Spinal cord (tissue), 9 donors: ENCODE measurements at regions not wholly inside any gene's neighbourhood (a gene's known extent, or its start where the extent isn't known, plus 50 kb on each side); places are given as distances from the start of the nearest gene placed in this dataset.
A peak's percentile ranks its signal among the peaks of the same experiment; 100 is the strongest.

Experiments
- DNase-seq, 6 donors: peaks; one replicate each; pipeline versions ENCODE4 v3.0.0 to v3.0.0-alpha.2; 2013 to 2015; ENCODE audit warnings: low spot score in 6 of 6, low read depth in 4 of 6
- H3K27ac ChIP-seq: one replicate; pipeline ENCODE4 v1.5.1; 2013; ENCODE audit warnings: low read depth, low read length, control low read depth
- H3K27me3 ChIP-seq: one replicate; pipeline ENCODE4 v1.6.1; 2013; ENCODE audit warnings: low read length; ENCODE audit not compliant: control insufficient read depth, insufficient read depth
- H3K36me3 ChIP-seq: one replicate; pipeline ENCODE4 v1.6.1; 2013; ENCODE audit warnings: low read length; ENCODE audit not compliant: control insufficient read depth, insufficient read depth
- H3K4me1 ChIP-seq: one replicate; pipeline ENCODE4 v1.6.1; 2013; ENCODE audit warnings: low read length; ENCODE audit not compliant: control insufficient read depth, insufficient read depth
- H3K4me3 ChIP-seq: one replicate; pipeline ENCODE4 v1.5.1; 2013; ENCODE audit warnings: low read depth, low read length, control low read depth
- H3K9me3 ChIP-seq: one replicate; pipeline ENCODE4 v1.6.1; 2013; ENCODE audit warnings: low read length; ENCODE audit not compliant: control insufficient read depth, insufficient read depth
- WGBS: methylation state at CpG from one replicate; pipeline ENCODE4 v1.1.5; 2013; ENCODE audit warnings: missing lambda C conversion rate; ENCODE audit not compliant: insufficient coverage; 5-methylcytosine and 5-hydroxymethylcytosine counted together
- donor health status: healthy.

GRCh38 chr2:226064932-226065570, 665.5 kb downstream of the NYAP2 start:
- peak in 2 of 6 donors; percentile 35 to 89 for DNase-seq
- WGBS = no CpG with 5 or more reads among the region's 1 CpG

DNA sequence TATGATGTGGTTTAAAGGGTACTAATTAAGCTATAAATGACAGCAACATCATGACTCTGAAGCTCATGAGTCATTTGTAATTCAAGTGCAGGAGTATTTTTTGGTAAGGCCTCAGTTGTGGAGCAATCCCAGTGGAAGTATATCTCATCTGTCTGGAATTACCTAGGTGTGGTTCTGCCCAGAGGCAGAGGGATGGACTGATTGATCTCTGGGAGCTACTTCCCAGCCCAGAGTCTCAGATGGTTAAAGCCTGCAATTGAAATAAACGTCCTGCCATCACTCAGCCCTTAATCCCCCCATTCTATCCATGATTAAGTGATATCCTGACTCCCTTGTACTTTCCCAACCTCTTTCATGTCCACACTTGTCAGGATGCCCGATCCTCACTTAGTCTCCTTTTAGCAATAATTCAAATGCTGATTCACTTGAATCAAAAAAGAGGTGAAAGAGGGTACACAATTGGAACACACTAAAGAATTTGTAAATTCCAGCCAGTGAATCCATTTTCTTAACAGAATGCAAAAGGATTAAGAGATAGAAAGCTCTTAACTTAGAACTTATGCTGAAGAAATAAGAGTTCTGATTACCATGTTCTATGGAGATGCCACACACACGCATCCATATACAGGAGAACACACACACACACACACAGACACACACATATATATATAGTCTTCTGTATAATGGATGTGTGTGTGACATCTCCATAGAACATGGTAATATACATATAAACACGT, 664.4 kb downstream of the NYAP2 start:
- H3K9me3 ChIP-seq = no peaks in the 10 kb centered on the region
- no peaks in the 10 kb centered on the region for H3K36me3 ChIP-seq
- H3K4me3 ChIP-seq = no peak overlapping the region
- H3K27me3 ChIP-seq = no peaks in the 10 kb centered on the region
- H3K4me1 ChIP-seq = no peaks in the 10 kb centered on the region
- no peak overlapping the region for H3K27ac ChIP-seq
- DNase-seq = no peak
- WGBS = 29% methylated on average over 1 of the region's 4 CpGs

More at GRCh38 chr2:226064932-226065570, 665.5 kb downstream of the NYAP2 start:
- Histone ChIP-seq H3K36me3 (no peaks in the 10 kb centered on the region), H3K27me3 (no peaks in the 10 kb centered on the region), H3K4me3 (no peak overlapping the region), H3K27ac (no peak overlapping the region), H3K4me1 (no peaks in the 10 kb centered on the region), H3K9me3 (no peaks in the 10 kb centered on the region)

- Histone ChIP-seq H3K4me1 (no peaks in the 10 kb centered on the region), H3K4me3 (no peak overlapping the region), H3K36me3 (no peaks in the 10 kb centered on the region), H3K27me3 (no peaks in the 10 kb centered on the region), H3K27ac (no peak overlapping the region), H3K9me3 (no peaks in the 10 kb centered on the region)
- no peak for DNase-seq
- 92% methylated on average over 2 of the region's 3 CpGs for WGBS
These were observed 660.6 kb downstream of the NYAP2 start for GRCh38 chr2:226059961-226060627.

GRCh38 chr2:226057914-226058313, 658.4 kb downstream of the NYAP2 start:
- no peaks in the 10 kb centered on the region for H3K36me3 ChIP-seq

DNA sequence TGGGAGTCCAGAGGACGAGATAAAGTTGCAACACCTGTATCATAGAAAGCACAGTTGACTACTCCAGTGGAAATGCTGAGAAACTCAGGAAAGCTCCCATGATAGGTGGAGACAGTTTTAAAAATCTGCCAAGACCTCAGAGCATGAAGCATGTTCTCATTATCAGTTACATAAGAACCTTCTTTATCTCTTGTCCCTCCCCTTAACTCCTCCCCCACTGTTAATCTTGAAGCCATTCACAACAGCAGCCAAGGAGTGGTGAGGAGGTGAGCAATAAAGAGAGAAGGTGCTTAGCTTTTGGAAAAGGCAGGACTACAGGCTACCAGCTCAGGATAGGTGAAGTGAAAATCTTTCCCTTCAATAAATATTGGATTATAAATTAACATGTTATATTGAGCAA, 657.9 kb downstream of the NYAP2 start:
- Histone ChIP-seq H3K4me3 (no peak overlapping the region), H3K36me3 (no peaks in the 10 kb centered on the region), H3K4me1 (no peaks in the 10 kb centered on the region), H3K9me3 (no peaks in the 10 kb centered on the region), H3K27me3 (no peaks in the 10 kb centered on the region), H3K27ac (no peak overlapping the region)
- WGBS = no CpG with 5 or more reads among the region's 1 CpG
- DNase-seq = no peak

More at GRCh38 chr2:226057914-226058313, 658.4 kb downstream of the NYAP2 start:
- WGBS = no CpG with 5 or more reads among the region's 1 CpG
- no peak overlapping the region for H3K27ac ChIP-seq
- no peak overlapping the region for H3K4me3 ChIP-seq
- H3K4me1 ChIP-seq = no peaks in the 10 kb centered on the region
- H3K27me3 ChIP-seq = no peaks in the 10 kb centered on the region
- H3K9me3 ChIP-seq = no peaks in the 10 kb centered on the region
- DNase-seq = no peak

DNA sequence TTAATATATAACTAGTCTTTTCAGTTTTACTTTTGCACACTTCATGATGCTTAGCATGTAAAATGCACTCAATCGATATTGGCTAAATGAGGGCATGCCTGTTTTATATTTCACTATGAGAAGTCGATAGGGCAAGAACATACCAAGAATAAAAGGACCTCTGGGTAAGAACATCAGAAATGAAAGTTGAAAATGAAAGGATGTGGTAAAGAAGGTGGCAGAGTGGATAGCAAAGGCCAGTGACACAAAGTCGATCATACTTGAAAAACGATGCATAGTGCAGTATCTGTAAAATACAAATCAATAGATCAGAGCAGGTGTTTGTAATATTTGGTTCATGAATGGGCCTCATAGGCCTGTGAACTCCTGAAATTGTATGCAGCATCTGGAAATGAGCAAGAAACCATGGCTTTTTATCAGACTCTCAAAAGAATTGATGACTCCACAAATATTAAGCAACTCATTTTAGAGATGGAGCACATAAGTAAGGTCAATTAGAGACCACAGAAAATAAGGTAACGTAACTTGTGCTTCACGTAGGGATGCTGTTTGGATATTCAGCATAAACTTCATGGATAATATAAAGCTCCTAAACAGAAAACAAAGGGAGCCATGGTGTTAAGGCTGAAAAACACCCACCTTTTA, 653.4 kb downstream of the NYAP2 start:
- no peak for DNase-seq
- WGBS = 93% methylated on average over 3 of the region's 6 CpGs
- no peak overlapping the region for H3K4me3 ChIP-seq
- no peaks in the 10 kb centered on the region for H3K36me3 ChIP-seq
- H3K27ac ChIP-seq = no peak overlapping the region
- no peaks in the 10 kb centered on the region for H3K27me3 ChIP-seq
- H3K4me1 ChIP-seq = no peaks in the 10 kb centered on the region
- H3K9me3 ChIP-seq = no peaks in the 10 kb centered on the region

- H3K4me1 ChIP-seq = no peaks in the 10 kb centered on the region
- WGBS = no CpG with 5 or more reads among the region's 5 CpGs
- H3K4me3 ChIP-seq = no peak overlapping the region
- no peaks in the 10 kb centered on the region for H3K27me3 ChIP-seq
- no peaks in the 10 kb centered on the region for H3K9me3 ChIP-seq
- no peak for DNase-seq
- no peak overlapping the region for H3K27ac ChIP-seq
- H3K36me3 ChIP-seq = no peaks in the 10 kb centered on the region
These were observed 651.3 kb downstream of the NYAP2 start for GRCh38 chr2:226050822-226051221.

- Histone ChIP-seq H3K4me1 (no peaks in the 10 kb centered on the region), H3K4me3 (no peak overlapping the region), H3K27ac (no peak overlapping the region), H3K9me3 (no peaks in the 10 kb centered on the region), H3K36me3 (no peaks in the 10 kb centered on the region), H3K27me3 (no peaks in the 10 kb centered on the region)
- WGBS = 21% methylated on average over 2 of the region's 4 CpGs
- DNase-seq = peak in 2 of 6 donors; percentile 55 to 69
These were observed 649.1 kb downstream of the NYAP2 start for GRCh38 chr2:226048611-226049010.

GRCh38 chr2:226045080-226045479, 645.6 kb downstream of the NYAP2 start:
- DNase-seq = no peak
- WGBS = 97% methylated on average over 8 of the region's 8 CpGs
- no peak overlapping the region for H3K4me3 ChIP-seq

More at GRCh38 chr2:226045080-226045479, 645.6 kb downstream of the NYAP2 start:
- H3K27me3 ChIP-seq = no peaks in the 10 kb centered on the region
- H3K4me1 ChIP-seq = no peaks in the 10 kb centered on the region
- H3K9me3 ChIP-seq = no peaks in the 10 kb centered on the region
- no peaks in the 10 kb centered on the region for H3K36me3 ChIP-seq
- no peak overlapping the region for H3K27ac ChIP-seq
